H9 (cell line): ENCODE measurements at regions not wholly inside any gene's neighbourhood (a gene's known extent, or its start where the extent isn't known, plus 50 kb on each side); places are given as distances from the start of the nearest gene placed in this dataset.

Experiments used
- DNase-seq: peaks from one replicate; pipeline ENCODE4 v3.0.0-alpha.2; 2017
- H2AFZ ChIP-seq: one replicate; pipeline ENCODE4 v1.6.1; 2013; ENCODE audit warnings: mild to moderate bottlenecking, low read length, control low read depth, moderate library complexity
- H2AK5ac ChIP-seq: 2 replicates; pipeline ENCODE4 v1.6.1; 2013; ENCODE audit warnings: low read length, control low read depth, mixed read lengths; ENCODE audit not compliant: insufficient read length
- H2BK120ac ChIP-seq: one replicate; pipeline ENCODE4 v1.6.1; 2013; ENCODE audit warnings: low read depth, mild to moderate bottlenecking, low read length, control low read depth, inconsistent platforms; ENCODE audit not compliant: poor library complexity, severe bottlenecking
- H2BK12ac ChIP-seq: 2 replicates; pipeline ENCODE4 v1.6.1; 2013; ENCODE audit warnings: low read length, control low read depth, mixed read lengths, low read depth; ENCODE audit not compliant: insufficient read length
- H2BK15ac ChIP-seq: 2 replicates; pipeline ENCODE4 v1.6.1; 2013; ENCODE audit warnings: low read depth, low read length, control low read depth
- H2BK20ac ChIP-seq: one replicate; pipeline ENCODE4 v1.6.1; 2013; ENCODE audit warnings: low read depth, mild to moderate bottlenecking, low read length, control low read depth, inconsistent platforms; ENCODE audit not compliant: poor library complexity, severe bottlenecking
- H2BK5ac ChIP-seq: 2 replicates; pipeline ENCODE4 v1.6.1; 2013; ENCODE audit warnings: low read length, control low read depth, mixed read lengths; ENCODE audit not compliant: insufficient read length
- H3K14ac ChIP-seq: 2 replicates; pipeline ENCODE4 v1.6.1; 2013; ENCODE audit warnings: low read length, control low read depth; ENCODE audit not compliant: insufficient read depth
- H3K18ac ChIP-seq: 2 replicates; pipeline ENCODE4 v1.6.1; 2013; ENCODE audit warnings: low read depth, mild to moderate bottlenecking, mixed read lengths, low read length, control low read depth; ENCODE audit not compliant: insufficient read length
- H3K23ac ChIP-seq: 2 replicates; pipeline ENCODE4 v1.6.1; 2013; ENCODE audit warnings: low read length, control low read depth, mixed read lengths, low read depth; ENCODE audit not compliant: insufficient read length
- H3K23me2 ChIP-seq: 2 replicates; pipeline ENCODE4 v1.6.1; 2013; ENCODE audit warnings: low read depth, mild to moderate bottlenecking, mixed read lengths, low read length, control low read depth; ENCODE audit not compliant: insufficient read length, poor library complexity, severe bottlenecking
- H3K27ac ChIP-seq: 2 replicates; pipeline ENCODE4 v1.5.1; 2013; ENCODE audit warnings: low read length, control low read depth, mixed read lengths, low read depth; ENCODE audit not compliant: insufficient read length
- H3K27me3 ChIP-seq: 2 replicates; pipeline ENCODE4 v1.6.1; 2013; ENCODE audit warnings: low read length, control low read depth, inconsistent platforms; ENCODE audit not compliant: insufficient read depth
- H3K4ac ChIP-seq: 2 replicates; pipeline ENCODE4 v1.6.1; 2013; ENCODE audit warnings: low read depth, mild to moderate bottlenecking, control low read depth, inconsistent platforms, low read length, moderate library complexity
- H3K4me1 ChIP-seq: 2 replicates; pipeline ENCODE4 v1.6.1; 2013; ENCODE audit warnings: low read length, control low read depth, inconsistent platforms; ENCODE audit not compliant: insufficient read depth
- H3K4me2 ChIP-seq: 2 replicates; pipeline ENCODE4 v1.6.1; 2013; ENCODE audit warnings: low read length, control low read depth, mixed read lengths; ENCODE audit not compliant: insufficient read length, insufficient read depth
- H3K56ac ChIP-seq: 2 replicates; pipeline ENCODE4 v1.6.1; 2013; ENCODE audit warnings: low read depth, mild to moderate bottlenecking, mixed read lengths, low read length, control low read depth; ENCODE audit not compliant: insufficient read length
- H3K79me1 ChIP-seq: 2 replicates; pipeline ENCODE4 v1.6.1; 2013; ENCODE audit warnings: low read depth, mild to moderate bottlenecking, moderate library complexity, low read length, control low read depth, inconsistent platforms; ENCODE audit not compliant: insufficient read depth, poor library complexity, severe bottlenecking
- H3K79me2 ChIP-seq: 2 replicates; pipeline ENCODE4 v1.6.1; 2013; ENCODE audit warnings: low read length, control low read depth, inconsistent platforms; ENCODE audit not compliant: insufficient read depth
- H3K9ac ChIP-seq: 2 replicates; pipeline ENCODE4 v1.6.1; 2013; ENCODE audit warnings: low read length, control low read depth, mixed read lengths; ENCODE audit not compliant: insufficient read length; ENCODE audit errors: extremely low read depth
- H3K9me3 ChIP-seq: one replicate; pipeline ENCODE4 v1.6.1; 2013; ENCODE audit warnings: low read depth, low read length, inconsistent platforms; ENCODE audit not compliant: control insufficient read depth
- H3T11ph ChIP-seq: one replicate; pipeline ENCODE4 v1.6.1; 2013; ENCODE audit warnings: mild to moderate bottlenecking, low read length, control low read depth, inconsistent platforms
- H4K20me1 ChIP-seq: one replicate; pipeline ENCODE4 v1.6.1; 2013; ENCODE audit not compliant: control insufficient read depth, insufficient read length, insufficient read depth
- H4K5ac ChIP-seq: 2 replicates; pipeline ENCODE4 v1.6.1; 2013; ENCODE audit warnings: low read depth, mild to moderate bottlenecking, mixed read lengths, low read length, control low read depth; ENCODE audit not compliant: insufficient read length
- H4K8ac ChIP-seq: replicated peaks from 2 replicates; pipeline ENCODE4 v1.6.1; 2013; ENCODE audit warnings: low read length, control low read depth, mixed read lengths, low read depth; ENCODE audit not compliant: insufficient read length
- H4K91ac ChIP-seq: 2 replicates; pipeline ENCODE4 v1.6.1; 2013; ENCODE audit warnings: low read depth, mild to moderate bottlenecking, moderate library complexity, mixed read lengths, low read length, control low read depth; ENCODE audit not compliant: insufficient read length
- H3K27ac Mint-ChIP-seq, 3 experiments: 2 replicates in 2 of 3; 3 replicates in 1 of 3; pipeline ENCODE4 v1.8.0; 2020 to 2021; ENCODE audit warnings: mixed read lengths in 3 of 3, mild to moderate bottlenecking in 1 of 3, moderate library complexity in 1 of 3
- H3K27me3 Mint-ChIP-seq: 2 replicates; pipeline ENCODE4 v1.8.0; 2021; ENCODE audit warnings: low read depth, mild to moderate bottlenecking, moderate library complexity, mixed read lengths
- H3K36me3 Mint-ChIP-seq, 3 experiments: 2 replicates in 2 of 3; 3 replicates in 1 of 3; pipeline ENCODE4 v1.8.0; 2020 to 2021; ENCODE audit warnings: low read depth in 3 of 3, mixed read lengths in 3 of 3; ENCODE audit not compliant: insufficient read depth in 1 of 3
- H3K4me1 Mint-ChIP-seq, 2 experiments: 2 replicates each; pipeline ENCODE4 v1.8.0; 2020; ENCODE audit warnings: mixed read lengths in 2 of 2
- H3K4me3 Mint-ChIP-seq, 2 experiments: 2 replicates in 1 of 2; 3 replicates in 1 of 2; pipeline ENCODE4 v1.8.0; 2020 to 2021; ENCODE audit warnings: mild to moderate bottlenecking in 2 of 2, mixed read lengths in 2 of 2, moderate library complexity in 1 of 2
- H3K9me3 Mint-ChIP-seq, 2 experiments: 2 replicates in 1 of 2; 3 replicates in 1 of 2; pipeline ENCODE4 v1.8.0; 2020; ENCODE audit warnings: mild to moderate bottlenecking in 2 of 2, mixed read lengths in 2 of 2, moderate library complexity in 1 of 2
- CTCF ChIP-seq: fragments of 200-600 bp; sonication (generic); conservative IDR thresholded peaks from 3 replicates; pipeline ENCODE4 v1.8.0; 2021; ENCODE audit warnings: antibody characterized with exemption, mild to moderate bottlenecking
- WGBS: extraction: QIAGEN DNeasy Blood & Tissue Kit; methylation state at CpG from one replicate; pipeline ENCODE4 v1.1.7; 2013; ENCODE audit warnings: missing lambda C conversion rate, low lambda C conversion rate, mixed read lengths; ENCODE audit not compliant: insufficient read length; ENCODE audit errors: extremely low coverage; 5-methylcytosine and 5-hydroxymethylcytosine counted together

- no peak overlapping the region for H3K27ac ChIP-seq
- H3K9me3 ChIP-seq = no peaks in the 10 kb centered on the region
- no peak overlapping the region for H2AFZ ChIP-seq
These were observed 458.4 kb downstream of the KLF12 start for GRCh38 chr13:73675821-73676220.

More at GRCh38 chr13:73675821-73676220, 458.4 kb downstream of the KLF12 start:
- WGBS = no CpG with 5 or more reads among the region's 4 CpGs
- Histone ChIP-seq H3K4me1 (no peaks in the 10 kb centered on the region), H4K20me1 (no peaks in the 10 kb centered on the region), H4K5ac (no peak overlapping the region), H4K91ac (no peak overlapping the region), H2AK5ac (no peak overlapping the region), H3K79me1 (no peaks in the 10 kb centered on the region), H3K4ac (no peak overlapping the region), H3K23ac (no peak overlapping the region), H3K79me2 (no peaks in the 10 kb centered on the region), H3K56ac (no peak overlapping the region), H3T11ph (no peak overlapping the region), H2BK15ac (no peak overlapping the region), H3K4me2 (no peak overlapping the region), H2BK120ac (no peak overlapping the region), H3K27me3 (no peaks in the 10 kb centered on the region), H3K23me2 (no peaks in the 10 kb centered on the region), H2BK5ac (no peak overlapping the region), H3K14ac (no peak overlapping the region), H3K18ac (no peak overlapping the region), H3K9ac (no peak overlapping the region), H2BK20ac (no peak overlapping the region), H2BK12ac (no peak overlapping the region), H4K8ac (no peak overlapping the region)
- Mint-ChIP-seq H3K36me3 (no peaks in the 10 kb centered on the region), H3K4me3 (no peak overlapping the region), H3K9me3 (no peaks in the 10 kb centered on the region), H3K4me1 (peaks cover 10% of the 10 kb centered on the region in 2 experiments), H3K27ac (no peak overlapping the region), H3K27me3 (no peaks in the 10 kb centered on the region)
- DNase-seq = no peak
- TF ChIP-seq CTCF = no peak
